Ovary (tissue), 7 donors: ENCODE measurements at regions not wholly inside any gene's neighbourhood (a gene's known extent, or its start where the extent isn't known, plus 50 kb on each side); places are given as distances from the start of the nearest gene placed in this dataset.

ENCODE experiments used
- DNase-seq, 5 donors: peaks; one replicate each; pipeline ENCODE4 v3.0.0-alpha.2; 2019 to 2020
- H3K27ac ChIP-seq, 2 donors: fragments of 200-600 bp; one replicate each; pipeline versions ENCODE4 v1.5.1 to v1.8.0; 2019 to 2022
- H3K27me3 ChIP-seq: fragments of 200-600 bp; one replicate; pipeline ENCODE4 v1.8.0; 2022
- H3K36me3 ChIP-seq: fragments of 200-600 bp; sonication (generic); one replicate; pipeline ENCODE4 v1.5.1; 2019
- H3K4me1 ChIP-seq: one replicate; pipeline ENCODE4 v1.8.1; 2013; ENCODE audit warnings: mild to moderate bottlenecking, moderate library complexity; ENCODE audit not compliant: insufficient read depth
- H3K4me3 ChIP-seq: fragments of 200-600 bp; sonication (generic); one replicate; pipeline ENCODE4 v1.5.1; 2017
- H3K9me3 ChIP-seq, 2 donors: fragments of 200-600 bp in 1 of 2; sonication (generic) in 1 of 2; one replicate each; pipeline versions ENCODE4 v1.5.1 to v1.8.1; 2013 to 2019; ENCODE audit warnings: mild to moderate bottlenecking in 1 of 2, moderate library complexity in 1 of 2
- EP300 ChIP-seq: sonication (generic); formaldehyde crosslinking; IDR thresholded peaks from one replicate; pipeline ENCODE4 v1.6.1; 2017; ENCODE audit warnings: antibody characterized with exemption
- POLR2A ChIP-seq: fragments of 450-650 bp; IDR thresholded peaks from one replicate; pipeline ENCODE4 v1.6.1; 2017; ENCODE audit warnings: antibody characterized with exemption, mild to moderate bottlenecking, moderate library complexity
- WGBS, 3 donors: extraction: QIAGEN DNeasy Blood & Tissue Kit in 1 of 3; methylation state at CpG; one replicate each; pipeline versions ENCODE4 v1.1.5 to v1.1.7; 2013 to 2017; 5-methylcytosine and 5-hydroxymethylcytosine counted together
- intact Hi-C, 4 donors: fragments of 100-400 bp; cut with DNase I; formaldehyde crosslinking; loops; one replicate each; pipeline versions ENCODE4 v1.11.0 to v1.15.1; 2022 to 2023
- TF ChIP-seq, protein P1 (sequence below), 3 donors: fragments of 450-650 bp in 2 of 3; fragments of 200-600 bp in 1 of 3; IDR thresholded peaks; one replicate each; pipeline versions ENCODE4 v1.5.1 to v1.8.0; 2016 to 2022; ENCODE audit warnings: antibody characterized with exemption in 3 of 3, mild to moderate bottlenecking in 1 of 3
- donor health status: DM: no; HTN: no; CAD: no; lungs with moderate emphysema.
- donor health status: DM: no; HTN: no; CAD: no.
- donor health status: Bipolar disorder and iron deficiency.
- donor health status: DM: no; HTN: no; CAD: no.
- donor health status: DM: yes; HTN: yes; CAD: no.

DNA sequence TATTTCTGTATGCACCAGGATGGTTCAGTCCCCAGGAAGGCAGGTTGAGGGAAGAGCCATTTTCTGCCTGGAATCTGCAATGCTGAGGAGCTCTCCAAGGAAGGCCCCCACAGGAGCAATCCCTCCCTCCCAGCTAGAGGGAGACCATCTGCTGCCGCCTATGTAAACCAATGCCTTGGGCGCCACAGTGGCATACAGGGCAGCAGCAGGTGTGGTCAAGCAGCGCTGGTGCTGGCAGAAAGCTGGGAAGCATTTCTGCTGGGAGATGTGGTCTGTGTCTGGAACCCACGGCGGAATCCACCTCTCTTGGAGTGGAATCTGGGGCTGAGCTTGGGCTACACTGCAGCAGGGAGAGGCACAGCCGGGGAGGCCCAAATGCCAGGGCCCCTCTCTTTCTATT lies 283.3 kb downstream of the RRAGC start:
- H3K4me3 ChIP-seq = no peak overlapping the region
- whole genome bisulfite sequencing, 3 donors = 79 to 88% (median 88%) methylated on average over 6 of the region's 6 CpGs
- H3K27ac ChIP-seq = no peak overlapping the region
- no peaks in the 10 kb centered on the region for H3K36me3 ChIP-seq
- intact Hi-C loops = no loop called here
- H3K9me3 ChIP-seq = no peaks in the 10 kb centered on the region
- no peak for DNase-seq
- TF ChIP-seq POLR2A (no peak), EP300 (no peak)
- TF ChIP-seq, protein P1, sequence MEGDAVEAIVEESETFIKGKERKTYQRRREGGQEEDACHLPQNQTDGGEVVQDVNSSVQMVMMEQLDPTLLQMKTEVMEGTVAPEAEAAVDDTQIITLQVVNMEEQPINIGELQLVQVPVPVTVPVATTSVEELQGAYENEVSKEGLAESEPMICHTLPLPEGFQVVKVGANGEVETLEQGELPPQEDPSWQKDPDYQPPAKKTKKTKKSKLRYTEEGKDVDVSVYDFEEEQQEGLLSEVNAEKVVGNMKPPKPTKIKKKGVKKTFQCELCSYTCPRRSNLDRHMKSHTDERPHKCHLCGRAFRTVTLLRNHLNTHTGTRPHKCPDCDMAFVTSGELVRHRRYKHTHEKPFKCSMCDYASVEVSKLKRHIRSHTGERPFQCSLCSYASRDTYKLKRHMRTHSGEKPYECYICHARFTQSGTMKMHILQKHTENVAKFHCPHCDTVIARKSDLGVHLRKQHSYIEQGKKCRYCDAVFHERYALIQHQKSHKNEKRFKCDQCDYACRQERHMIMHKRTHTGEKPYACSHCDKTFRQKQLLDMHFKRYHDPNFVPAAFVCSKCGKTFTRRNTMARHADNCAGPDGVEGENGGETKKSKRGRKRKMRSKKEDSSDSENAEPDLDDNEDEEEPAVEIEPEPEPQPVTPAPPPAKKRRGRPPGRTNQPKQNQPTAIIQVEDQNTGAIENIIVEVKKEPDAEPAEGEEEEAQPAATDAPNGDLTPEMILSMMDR (IDR thresholded peaks at IDR 0.05) = no peak
- H3K27me3 ChIP-seq = no peaks in the 10 kb centered on the region
- no peaks in the 10 kb centered on the region for H3K4me1 ChIP-seq

DNA sequence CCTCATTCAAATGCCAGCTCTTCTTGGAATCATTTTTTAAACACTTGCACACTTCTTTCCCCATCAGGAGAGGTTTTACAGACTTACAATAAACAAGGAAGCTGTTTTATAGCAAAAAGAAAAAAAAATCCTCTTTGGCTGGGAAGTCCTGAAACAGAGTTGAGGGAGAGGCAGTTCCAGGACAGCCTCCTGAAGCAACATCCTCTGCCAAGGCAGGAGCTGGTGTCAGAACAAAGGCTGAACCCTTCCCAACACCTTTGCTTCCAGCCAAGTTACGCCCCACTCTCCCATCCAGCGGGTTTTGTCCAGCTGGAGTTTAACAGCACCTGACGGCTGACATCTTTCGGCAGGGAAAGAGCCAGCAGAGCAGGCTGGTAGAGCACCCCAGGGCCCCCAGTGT lies 287.8 kb downstream of the RRAGC start:
- no peak overlapping the region for H3K27ac ChIP-seq
- intact Hi-C loops = no loop called here
- no peaks in the 10 kb centered on the region for H3K27me3 ChIP-seq
- DNase-seq = no peak
- H3K4me1 ChIP-seq = no peaks in the 10 kb centered on the region
- H3K9me3 ChIP-seq = no peaks in the 10 kb centered on the region
- H3K4me3 ChIP-seq = no peak overlapping the region
- TF ChIP-seq, protein P1 (IDR thresholded peaks at IDR 0.05) = no peak
- no peak for TF ChIP-seq EP300
- TF ChIP-seq POLR2A = no peak
- 0 to 4% (median 1%) methylated on average over 4 of the region's 4 CpGs for WGBS, 3 donors
- no peaks in the 10 kb centered on the region for H3K36me3 ChIP-seq

DNA sequence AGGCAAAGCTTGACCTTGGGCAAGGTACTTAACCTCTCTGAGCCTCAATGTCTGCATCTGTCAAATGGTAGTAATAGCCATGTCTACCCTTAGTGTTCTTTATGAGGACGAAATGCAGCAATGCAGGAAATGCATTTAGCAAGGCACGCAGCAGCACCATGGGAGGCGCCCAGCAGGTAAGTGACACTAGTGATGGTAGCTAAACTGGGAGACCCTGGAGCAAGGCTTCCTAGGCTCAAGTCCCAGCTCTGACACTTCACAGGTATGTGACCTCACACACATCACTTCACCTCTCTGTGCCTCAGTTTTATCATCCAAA lies 289.0 kb downstream of the RRAGC start:
- intact Hi-C loops = no loop called here
- no peak for DNase-seq
- H3K27ac ChIP-seq = no peak overlapping the region

DNA sequence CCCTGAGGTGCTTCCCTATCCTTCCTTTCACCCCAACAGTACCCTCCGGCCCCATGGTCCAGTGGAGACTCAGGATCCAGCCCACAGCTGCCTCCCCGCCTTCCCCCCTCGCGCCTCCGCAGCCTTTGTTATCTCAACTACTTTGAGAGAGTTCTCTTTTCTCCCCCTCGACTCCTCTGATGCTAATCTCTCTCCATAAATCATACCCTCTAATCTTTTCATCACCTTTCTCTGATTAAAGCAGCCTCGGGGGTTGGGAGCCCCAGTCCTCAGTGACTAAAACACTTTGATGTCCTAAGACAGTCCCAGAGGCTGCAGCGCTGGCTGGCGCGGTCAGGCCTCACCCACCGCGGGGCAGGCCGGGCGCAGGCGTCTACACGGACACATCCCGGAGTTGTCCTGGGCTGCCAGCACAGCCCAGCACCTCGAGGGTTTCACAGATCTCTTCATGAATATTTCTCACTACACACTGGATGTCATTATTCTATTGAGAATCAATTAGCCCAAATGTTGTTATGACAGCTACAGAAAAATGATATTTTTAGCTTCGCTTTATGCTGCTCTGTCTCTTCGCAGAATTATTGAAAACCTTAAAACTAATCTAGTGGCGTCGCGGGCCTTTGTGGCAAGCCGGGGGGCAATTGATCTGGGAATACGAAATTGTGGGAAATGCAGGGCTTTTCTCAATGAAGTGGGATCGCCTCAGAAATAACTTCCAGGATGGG lies 289.5 kb downstream of the RRAGC start:
- DNase-seq = no peak
- intact Hi-C loops = no loop called here
- no peak overlapping the region for H3K4me3 ChIP-seq
- no peaks in the 10 kb centered on the region for H3K4me1 ChIP-seq
- no peak overlapping the region for H3K27ac ChIP-seq
- H3K9me3 ChIP-seq = no peaks in the 10 kb centered on the region
- H3K36me3 ChIP-seq = no peaks in the 10 kb centered on the region
- WGBS, 3 donors = 70 to 78% (median 73%) methylated on average over 26 of the region's 26 CpGs
- no peaks in the 10 kb centered on the region for H3K27me3 ChIP-seq
- TF ChIP-seq POLR2A = no peak
- TF ChIP-seq, protein P1 (IDR thresholded peaks at IDR 0.05) = no peak
- TF ChIP-seq EP300 = no peak

More for the DNA sequence above, 289.0 kb downstream of the RRAGC start:
- no peaks in the 10 kb centered on the region for H3K9me3 ChIP-seq
- TF ChIP-seq, protein P1 (IDR thresholded peaks at IDR 0.05) = no peak
- no peak for TF ChIP-seq POLR2A
- no peaks in the 10 kb centered on the region for H3K4me1 ChIP-seq
- H3K36me3 ChIP-seq = no peaks in the 10 kb centered on the region
- no peaks in the 10 kb centered on the region for H3K27me3 ChIP-seq
- WGBS, 3 donors = 89 to 92% (median 92%) methylated on average over 3 of the region's 3 CpGs
- no peak overlapping the region for H3K4me3 ChIP-seq
